Parathyroid adenoma (tissue), 2 donors: ENCODE measurements at regions not wholly inside any gene's neighbourhood (a gene's known extent, or its start where the extent isn't known, plus 50 kb on each side); places are given as distances from the start of the nearest gene placed in this dataset.

Experiments used
- H2AFZ ChIP-seq: fragments of 300-600 bp; sonication (generic); one replicate; pipeline ENCODE4 v1.7.0; 2017; ENCODE audit warnings: antibody characterized with exemption, mild to moderate bottlenecking
- H3K27ac ChIP-seq: fragments of 300-600 bp; sonication (generic); one replicate; pipeline ENCODE4 v1.7.0; 2017
- H3K27me3 ChIP-seq: fragments of 300-600 bp; sonication (generic); one replicate; pipeline ENCODE4 v1.7.0; 2017; ENCODE audit warnings: low read length; ENCODE audit not compliant: control insufficient read depth, insufficient read depth
- H3K36me3 ChIP-seq: fragments of 300-600 bp; sonication (generic); one replicate; pipeline ENCODE4 v1.7.0; 2017; ENCODE audit warnings: low read length; ENCODE audit not compliant: control insufficient read depth, insufficient read depth
- H3K4me1 ChIP-seq: fragments of 300-600 bp; sonication (generic); one replicate; pipeline ENCODE4 v1.7.0; 2017; ENCODE audit warnings: control low read depth
- H3K4me2 ChIP-seq: fragments of 300-600 bp; sonication (generic); one replicate; pipeline ENCODE4 v1.7.0; 2017; ENCODE audit warnings: low read length
- H3K4me3 ChIP-seq: fragments of 300-600 bp; sonication (generic); one replicate; pipeline ENCODE4 v1.7.0; 2017; ENCODE audit warnings: low read depth, low read length
- H3K79me2 ChIP-seq: fragments of 300-600 bp; sonication (generic); one replicate; pipeline ENCODE4 v1.7.0; 2017; ENCODE audit warnings: control low read depth
- H3K9ac ChIP-seq: fragments of 300-600 bp; sonication (generic); one replicate; pipeline ENCODE4 v1.7.0; 2017; ENCODE audit warnings: mild to moderate bottlenecking
- H3K9me3 ChIP-seq: fragments of 300-600 bp; sonication (generic); one replicate; pipeline ENCODE4 v1.7.0; 2017; ENCODE audit warnings: low read length; ENCODE audit not compliant: control insufficient read depth
- TF ChIP-seq, protein P1 (sequence below): fragments of 300-600 bp; sonication (generic); IDR thresholded peaks from one replicate; pipeline ENCODE4 v1.7.0; 2017; ENCODE audit warnings: antibody characterized with exemption, mild to moderate bottlenecking
- donor health status: primary hyperparathyroidism.

DNA sequence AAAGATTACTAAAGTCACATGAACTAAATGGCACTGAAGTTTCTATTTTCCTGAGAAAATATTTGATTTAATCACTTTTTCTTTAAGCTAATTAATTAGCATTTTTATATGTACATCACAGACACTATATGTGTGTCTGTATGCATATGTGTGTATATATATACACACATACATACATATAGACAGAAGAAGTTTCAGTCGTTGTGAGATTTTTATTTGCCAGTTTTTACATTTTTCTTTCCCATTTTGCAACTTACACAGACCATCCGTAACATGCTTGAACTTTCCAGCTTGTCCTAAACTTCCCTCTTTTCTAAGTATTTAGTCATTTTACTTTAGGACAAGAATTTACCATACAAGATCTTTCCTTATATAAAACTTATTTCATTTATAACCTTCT is 299.1 kb downstream of the IPO8 start:
- no peaks in the 10 kb centered on the region for H3K27me3 ChIP-seq
- no peak overlapping the region for H3K4me3 ChIP-seq
- no peak overlapping the region for H3K9ac ChIP-seq
- H3K9me3 ChIP-seq: no peaks in the 10 kb centered on the region
- H3K27ac ChIP-seq: no peak overlapping the region
- H2AFZ ChIP-seq: no peak overlapping the region
- no peaks in the 10 kb centered on the region for H3K4me1 ChIP-seq
- no peaks in the 10 kb centered on the region for H3K79me2 ChIP-seq
- TF ChIP-seq, protein P1, sequence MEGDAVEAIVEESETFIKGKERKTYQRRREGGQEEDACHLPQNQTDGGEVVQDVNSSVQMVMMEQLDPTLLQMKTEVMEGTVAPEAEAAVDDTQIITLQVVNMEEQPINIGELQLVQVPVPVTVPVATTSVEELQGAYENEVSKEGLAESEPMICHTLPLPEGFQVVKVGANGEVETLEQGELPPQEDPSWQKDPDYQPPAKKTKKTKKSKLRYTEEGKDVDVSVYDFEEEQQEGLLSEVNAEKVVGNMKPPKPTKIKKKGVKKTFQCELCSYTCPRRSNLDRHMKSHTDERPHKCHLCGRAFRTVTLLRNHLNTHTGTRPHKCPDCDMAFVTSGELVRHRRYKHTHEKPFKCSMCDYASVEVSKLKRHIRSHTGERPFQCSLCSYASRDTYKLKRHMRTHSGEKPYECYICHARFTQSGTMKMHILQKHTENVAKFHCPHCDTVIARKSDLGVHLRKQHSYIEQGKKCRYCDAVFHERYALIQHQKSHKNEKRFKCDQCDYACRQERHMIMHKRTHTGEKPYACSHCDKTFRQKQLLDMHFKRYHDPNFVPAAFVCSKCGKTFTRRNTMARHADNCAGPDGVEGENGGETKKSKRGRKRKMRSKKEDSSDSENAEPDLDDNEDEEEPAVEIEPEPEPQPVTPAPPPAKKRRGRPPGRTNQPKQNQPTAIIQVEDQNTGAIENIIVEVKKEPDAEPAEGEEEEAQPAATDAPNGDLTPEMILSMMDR: no peak
- H3K36me3 ChIP-seq: no peaks in the 10 kb centered on the region
- no peak overlapping the region for H3K4me2 ChIP-seq

DNA sequence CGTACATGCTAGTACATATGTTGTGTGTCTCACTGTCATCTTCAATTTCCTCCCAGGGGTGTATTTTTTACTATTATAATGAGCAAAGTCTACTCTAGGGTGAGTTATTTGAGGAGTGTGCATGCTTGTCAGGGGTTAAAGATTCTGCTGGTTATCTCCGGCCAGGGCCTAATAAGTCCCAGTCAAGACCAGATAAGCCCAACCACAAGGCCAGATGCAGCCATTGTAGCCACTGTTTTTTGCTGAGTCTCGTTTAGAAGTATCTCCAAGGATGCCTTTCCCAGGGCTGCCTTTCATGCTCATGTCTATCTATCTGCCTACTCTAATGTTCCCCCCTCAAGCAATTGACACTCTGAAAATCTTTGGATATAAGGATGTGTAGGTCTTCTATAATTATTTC is 300.5 kb downstream of the IPO8 start:
- H2AFZ ChIP-seq: no peak overlapping the region
- H3K9ac ChIP-seq: no peak overlapping the region
- no peaks in the 10 kb centered on the region for H3K79me2 ChIP-seq
- no peak overlapping the region for H3K4me2 ChIP-seq
- no peaks in the 10 kb centered on the region for H3K36me3 ChIP-seq
- H3K4me1 ChIP-seq: no peaks in the 10 kb centered on the region
- TF ChIP-seq, protein P1: no peak
- no peak overlapping the region for H3K4me3 ChIP-seq
- H3K27ac ChIP-seq: no peak overlapping the region
- no peaks in the 10 kb centered on the region for H3K9me3 ChIP-seq
- H3K27me3 ChIP-seq: no peaks in the 10 kb centered on the region

DNA sequence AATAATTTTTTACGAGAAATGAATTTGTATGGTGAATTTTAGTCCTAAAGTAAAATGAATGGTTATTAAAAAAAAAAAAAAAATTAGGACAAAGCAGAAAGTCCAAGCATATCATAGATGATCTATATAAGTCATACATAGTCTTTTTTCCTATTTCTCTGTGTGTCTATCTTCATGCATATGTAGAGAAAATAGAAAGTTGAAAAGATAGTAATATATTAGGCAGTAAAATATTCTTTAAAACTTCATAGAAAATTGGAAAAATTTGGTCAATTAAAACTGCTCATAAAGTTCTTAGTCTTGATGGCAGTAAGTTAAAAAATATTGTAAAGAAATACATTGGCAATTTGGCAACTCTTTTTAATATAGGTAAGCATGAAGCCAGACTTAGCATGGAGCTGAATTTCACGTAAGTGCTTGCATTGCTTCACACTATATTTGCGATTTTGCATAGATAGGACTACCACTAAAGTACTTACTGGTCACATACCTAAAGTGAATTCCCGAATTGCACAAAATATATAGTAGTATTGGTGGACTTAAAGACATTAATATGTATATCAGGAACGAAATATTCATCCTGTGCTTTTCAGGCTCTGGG is 303.8 kb downstream of the IPO8 start:
- no peaks in the 10 kb centered on the region for H3K79me2 ChIP-seq
- H3K27me3 ChIP-seq: no peaks in the 10 kb centered on the region
- H3K27ac ChIP-seq: no peak overlapping the region
- no peaks in the 10 kb centered on the region for H3K36me3 ChIP-seq
- no peak overlapping the region for H3K4me2 ChIP-seq
- TF ChIP-seq, protein P1: no peak
- H2AFZ ChIP-seq: no peak overlapping the region
- H3K9me3 ChIP-seq: no peaks in the 10 kb centered on the region
- no peak overlapping the region for H3K4me3 ChIP-seq
- H3K9ac ChIP-seq: no peak overlapping the region
- H3K4me1 ChIP-seq: no peaks in the 10 kb centered on the region

DNA sequence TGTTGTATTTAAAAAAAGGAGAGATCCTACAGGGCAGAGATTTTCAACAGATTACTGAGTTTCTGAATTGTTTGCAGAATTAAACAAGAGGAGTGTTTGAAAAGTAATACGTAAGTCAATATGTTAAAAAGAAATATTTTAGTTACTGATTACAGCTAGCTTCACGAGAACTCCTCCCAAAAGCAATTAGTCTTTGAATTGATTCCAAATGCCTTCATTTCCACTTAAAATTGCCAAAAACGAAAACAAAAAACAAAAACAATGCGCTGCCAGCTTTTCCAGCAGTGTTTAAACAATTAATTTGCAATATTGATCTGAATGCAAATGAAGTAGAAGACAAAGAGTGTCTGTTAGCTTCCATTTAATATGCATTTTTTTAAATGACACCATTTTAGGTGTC is 310.0 kb downstream of the IPO8 start:
- Histone ChIP-seq H3K4me3 (no peak overlapping the region), H3K79me2 (no peaks in the 10 kb centered on the region)
- TF ChIP-seq, protein P1: no peak

DNA sequence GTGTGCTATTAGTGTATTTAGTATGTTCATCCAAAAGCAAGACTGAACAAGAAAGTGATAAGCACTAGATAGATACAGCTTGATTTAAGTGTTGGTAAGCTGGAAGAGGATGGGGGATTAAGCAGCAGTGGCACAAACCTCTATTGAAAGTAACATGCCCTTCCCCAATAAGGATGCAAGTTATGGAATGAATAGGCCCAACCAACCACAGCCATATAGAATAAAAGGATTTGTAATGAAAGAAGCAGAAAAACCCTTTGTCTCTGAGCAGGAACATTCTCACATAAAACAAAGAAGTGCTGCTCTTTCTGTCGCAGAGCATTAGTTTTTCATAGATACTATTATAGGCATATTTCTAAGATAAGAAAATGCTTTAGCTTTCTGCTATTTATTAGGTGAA is 310.7 kb downstream of the IPO8 start:
- Histone ChIP-seq H3K27ac (no peak overlapping the region), H2AFZ (no peak overlapping the region), H3K9ac (no peak overlapping the region), H3K36me3 (no peaks in the 10 kb centered on the region), H3K4me2 (no peak overlapping the region), H3K4me3 (no peak overlapping the region), H3K79me2 (no peaks in the 10 kb centered on the region), H3K27me3 (no peaks in the 10 kb centered on the region), H3K4me1 (no peaks in the 10 kb centered on the region), H3K9me3 (no peaks in the 10 kb centered on the region)
- TF ChIP-seq, protein P1: no peak

More for the DNA sequence above, 310.0 kb downstream of the IPO8 start:
- no peak overlapping the region for H2AFZ ChIP-seq
- H3K27ac ChIP-seq: no peak overlapping the region
- no peak overlapping the region for H3K9ac ChIP-seq
- no peaks in the 10 kb centered on the region for H3K36me3 ChIP-seq
- no peaks in the 10 kb centered on the region for H3K9me3 ChIP-seq
- H3K4me2 ChIP-seq: no peak overlapping the region
- no peaks in the 10 kb centered on the region for H3K27me3 ChIP-seq
- no peaks in the 10 kb centered on the region for H3K4me1 ChIP-seq
